ENCODE measurements at regions not wholly inside any gene's neighbourhood (a gene's known extent, or its start where the extent isn't known, plus 50 kb on each side); places are given as distances from the start of the nearest gene placed in this dataset.

DNA sequence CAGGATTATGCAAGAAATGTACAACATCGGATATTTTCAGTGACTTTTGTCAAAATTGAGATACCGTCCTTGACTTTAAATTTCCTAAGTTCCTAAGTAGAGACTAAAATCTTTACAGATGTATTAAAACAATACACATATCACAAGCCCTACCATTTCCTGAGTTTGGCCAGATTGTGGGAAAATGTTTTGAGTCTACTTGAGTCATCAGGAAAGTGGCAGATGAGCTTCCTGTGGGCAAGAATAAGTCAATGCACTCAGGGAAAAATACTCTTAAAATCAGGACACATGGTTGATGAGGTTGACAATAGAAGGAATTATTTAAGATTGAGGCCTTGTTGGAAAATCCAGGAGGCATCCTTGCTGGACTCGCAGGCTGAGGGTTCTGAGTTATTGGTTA is 162.5 kb downstream of the SNX10 start:
- intact Hi-C loops (cut with micrococcal nuclease), result no loop called here
- no peak overlapping the region for H3K4me2 ChIP-seq (ENCODE audit: low read depth, low read length)
- no TSS peak for BruUV-seq (replicated peaks)

More for the DNA sequence above, 162.5 kb downstream of the SNX10 start:
- WGBS, 2 experiments (ENCODE audit: extremely low coverage in 2 of 2, insufficient read length in 1 of 2), result 0% methylated on average over 1 of the region's 3 CpGs; no CpG with 5 or more reads in 1 of the 2 experiments
- POLR2A ChIA-PET (ENCODE audit: unreplicated experiment), result no interaction called here
- no peak overlapping the region for H3K14ac ChIP-seq (replicated peaks; ENCODE audit: low read depth, low read length)
- dilution Hi-C loops (cut with HindIII; ENCODE audit: low sequenced_read_pairs, unreplicated experiment), result no loop called here
- H3K4me3 ChIP-seq (ENCODE audit: insufficient read depth, low read depth, low read length), result no peak overlapping the region
- no peaks in the 10 kb centered on the region for H3K36me3 ChIP-seq (ENCODE audit: control insufficient read depth, insufficient read depth, low read length)
- ATAC-seq (ENCODE audit: low read depth), result no peak
- H2BK15ac ChIP-seq (ENCODE audit: low read depth, low read length), result no peak overlapping the region
- H3K79me1 ChIP-seq (ENCODE audit: low read depth in 1 of 2, low read length in 2 of 2), result no peaks in the 10 kb centered on the region
- no peak overlapping the region for H3K18ac ChIP-seq (ENCODE audit: low read depth, low read length)
- CTCF ChIA-PET, result no interaction called here
- H2BK20ac ChIP-seq (ENCODE audit: low read depth, low read length), result no peak overlapping the region
- H4K8ac ChIP-seq (ENCODE audit: low read depth in 2 of 2, low read length in 2 of 2), result no peak overlapping the region
- H3K4me1 ChIP-seq (ENCODE audit: control insufficient read depth, insufficient read depth, low read length), result no peaks in the 10 kb centered on the region
- H2AK9ac ChIP-seq (replicated peaks; ENCODE audit: low read depth, low read length, poor library complexity), result no peak overlapping the region
- H3K9me1 ChIP-seq (ENCODE audit: insufficient read depth, low read length), result no peaks in the 10 kb centered on the region
- no peak overlapping the region for H2AK5ac ChIP-seq (ENCODE audit: low read depth, low read length)
- no peak overlapping the region for H2BK5ac ChIP-seq (ENCODE audit: low read depth, low read length, poor library complexity, severe bottlenecking)
- no peak overlapping the region for H2BK120ac ChIP-seq (ENCODE audit: low read depth, low read length)
- H4K20me1 ChIP-seq (ENCODE audit: insufficient read depth, low read length), result no peaks in the 10 kb centered on the region
- TF ChIP-seq FOS (IDR thresholded peaks at IDR 0.05; ENCODE audit: low read depth, low read length) (no peak), MAZ (IDR thresholded peaks at IDR 0.05; ENCODE audit: borderline replicate concordance, low read depth, low read length) (no peak), RCOR1 (IDR thresholded peaks at IDR 0.05; ENCODE audit: insufficient replicate concordance, low read length) (no peak), ELK1 (IDR thresholded peaks at IDR 0.05; ENCODE audit: borderline replicate concordance, low read depth, low read length) (no peak), SMC3 (IDR thresholded peaks at IDR 0.05; ENCODE audit: low read depth, low read length) (no peak), MAFK (IDR thresholded peaks at IDR 0.05; ENCODE audit: low read depth, low read length) (no peak), BHLHE40 (IDR thresholded peaks at IDR 0.05; ENCODE audit: low read depth, low read length) (no peak), USF2 (IDR thresholded peaks at IDR 0.05; ENCODE audit: low read depth, low read length) (no peak), CEBPB (IDR thresholded peaks at IDR 0.05; ENCODE audit: low read depth, low read length) (no peak), POLR2A (IDR thresholded peaks at IDR 0.05; ENCODE audit: low read depth, low read length) (no peak), CTCF (conservative IDR thresholded peaks at IDR 0.05; ENCODE audit: low read depth, low read length) (no peak), NFE2L2 (IDR thresholded peaks at IDR 0.05; ENCODE audit: low read depth, low read length) (no peak), RAD21 (IDR thresholded peaks at IDR 0.05; ENCODE audit: low read length) (no peak), MXI1 (IDR thresholded peaks at IDR 0.05; ENCODE audit: borderline replicate concordance, low read depth, low read length) (no peak), RFX5 (IDR thresholded peaks at IDR 0.05; ENCODE audit: low read depth, low read length) (no peak), CHD1 (IDR thresholded peaks at IDR 0.05; ENCODE audit: low read depth, low read length) (no peak)
- no peak overlapping the region for H3K23ac ChIP-seq (ENCODE audit: low read depth, low read length)
- no peak overlapping the region for H3K9ac ChIP-seq (ENCODE audit: low read depth, low read length)
- no peak overlapping the region for H2AFZ ChIP-seq (replicated peaks; ENCODE audit: low read length, poor library complexity)
- DNase-seq, result no peak
- H3K27me3 ChIP-seq (ENCODE audit: control insufficient read depth, insufficient read depth, low read length), result no peaks in the 10 kb centered on the region
- no peak overlapping the region for H3K4ac ChIP-seq (ENCODE audit: low read depth, low read length)
- H4K91ac ChIP-seq (ENCODE audit: insufficient read depth, low read depth, low read length), result no peak overlapping the region
- no peak overlapping the region for H3K27ac ChIP-seq (ENCODE audit: insufficient read depth, low read length)
- H4K5ac ChIP-seq (ENCODE audit: low read depth, low read length), result no peak overlapping the region
- no peak overlapping the region for H3K56ac ChIP-seq (ENCODE audit: extremely low read depth, insufficient read depth, low read length)
- H3K9me3 ChIP-seq (ENCODE audit: control insufficient read depth, insufficient read depth, low read length), result no peaks in the 10 kb centered on the region
- in situ Hi-C loops (cut with MboI; ENCODE audit: low sequenced_read_pairs), result no loop called here
